ENCODE measurements at regions not wholly inside any gene's neighbourhood (a gene's known extent, or its start where the extent isn't known, plus 50 kb on each side); places are given as distances from the start of the nearest gene placed in this dataset.

DNA sequence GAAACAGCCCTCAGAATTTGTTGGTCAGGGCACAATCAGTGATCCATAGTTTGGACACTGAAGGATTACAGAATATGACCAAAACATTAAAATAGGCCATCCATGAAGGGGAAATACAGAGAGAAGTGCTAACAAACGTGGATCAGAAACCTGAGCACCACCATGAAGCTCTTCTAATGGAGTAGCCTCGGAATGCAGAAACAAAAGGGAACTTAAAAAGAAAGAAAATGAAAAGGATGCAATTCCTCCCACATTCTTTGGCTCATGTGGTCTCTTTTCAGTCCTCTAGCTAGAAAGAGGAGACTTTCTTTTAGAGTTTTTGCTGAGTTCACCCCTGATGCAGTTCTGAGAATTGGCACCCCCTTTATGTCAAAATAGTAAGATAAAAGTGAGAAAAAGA lies 989.8 kb upstream of the B3GALT2 start:
- DNase-seq: no peak

- no peak for DNase-seq
Measured at GRCh38 chr1:194175251-194175650, 988.8 kb upstream of the B3GALT2 start.

DNA sequence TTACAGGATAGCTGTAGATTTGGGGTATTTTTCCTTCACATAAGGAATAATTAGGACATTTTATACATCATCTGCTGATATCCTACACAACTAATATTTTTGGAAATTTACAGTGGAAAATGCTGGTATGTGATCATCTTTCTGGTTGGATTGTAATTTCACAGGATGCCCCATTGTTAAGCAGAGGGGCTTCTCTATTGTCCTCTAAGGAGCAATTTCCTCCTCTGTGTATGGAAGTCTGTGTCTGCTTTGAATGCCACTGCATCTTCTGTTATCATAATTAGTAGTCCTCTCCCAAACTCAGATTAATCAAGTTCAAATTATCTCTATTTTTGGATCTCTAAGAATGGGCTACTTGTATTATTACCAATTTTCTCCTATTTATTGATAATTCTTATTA lies 988.1 kb upstream of the B3GALT2 start:
- DNase-seq: no peak

- no peak for DNase-seq
Measured at GRCh38 chr1:194171596-194171995, 985.2 kb upstream of the B3GALT2 start.

GRCh38 chr1:194167956-194168640 lies 981.7 kb upstream of the B3GALT2 start:
- no peak for DNase-seq

GRCh38 chr1:194164755-194165154 lies 978.3 kb upstream of the B3GALT2 start:
- DNase-seq: no peak

DNA sequence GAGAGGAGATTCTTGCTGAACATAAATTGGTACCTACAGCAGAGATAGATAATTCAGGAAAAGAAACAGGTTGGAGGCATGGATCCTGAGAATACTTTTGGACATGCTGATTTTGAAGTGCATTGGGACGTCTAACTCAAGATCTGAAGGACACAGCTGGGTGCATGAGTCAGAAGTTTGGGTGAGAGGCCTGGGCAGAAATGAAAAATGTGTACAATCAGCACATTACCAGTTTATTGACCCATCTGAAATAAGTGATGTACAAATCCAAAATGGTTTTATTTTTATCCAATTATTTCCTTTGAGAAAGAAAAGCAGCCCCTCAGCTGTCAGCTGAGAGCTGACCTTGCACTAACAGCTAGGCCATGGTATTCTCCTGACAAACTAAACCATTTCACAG lies 975.2 kb upstream of the B3GALT2 start:
- DNase-seq: no peak

DNA sequence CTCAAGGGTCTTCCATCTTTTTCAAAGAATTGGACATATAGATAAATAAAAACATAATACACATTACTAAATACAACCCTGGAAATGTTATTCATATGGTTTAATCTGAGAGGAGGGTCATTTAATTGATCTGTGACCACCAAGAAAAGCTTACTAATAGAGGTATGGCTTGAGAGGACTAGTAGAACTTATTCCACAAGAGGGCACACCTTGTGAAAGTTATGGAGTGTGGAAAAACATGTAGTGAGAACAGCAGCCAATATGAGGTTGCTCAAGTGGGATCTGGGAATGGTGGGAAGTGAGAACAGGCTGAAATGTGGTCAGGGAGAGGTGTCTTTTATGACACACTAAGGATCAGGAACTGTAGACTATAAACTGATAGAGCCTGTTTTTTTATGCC lies 973.5 kb upstream of the B3GALT2 start:
- DNase-seq: no peak

GRCh38 chr1:194155962-194156361 lies 969.5 kb upstream of the B3GALT2 start:
- no peak for DNase-seq

DNA sequence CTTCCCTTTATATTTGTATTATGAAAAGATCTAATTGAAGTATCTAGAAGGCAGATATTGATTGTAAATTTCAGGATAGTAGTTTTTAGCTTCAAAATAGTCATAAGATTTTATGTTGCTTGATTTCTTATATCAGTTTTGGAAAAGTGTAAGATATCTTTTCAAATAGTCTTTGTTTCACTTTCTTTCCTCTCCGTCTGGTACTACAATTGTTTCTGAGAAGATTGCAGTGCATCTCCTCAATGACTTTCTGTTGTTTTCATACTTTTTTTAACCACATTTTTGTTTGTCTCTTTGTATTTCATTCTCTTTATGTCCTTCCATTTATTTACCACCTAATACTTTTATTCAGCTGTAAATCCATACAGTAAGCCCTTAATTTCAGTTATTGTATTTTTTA lies 964.6 kb upstream of the B3GALT2 start:
- DNase-seq: no peak

DNA sequence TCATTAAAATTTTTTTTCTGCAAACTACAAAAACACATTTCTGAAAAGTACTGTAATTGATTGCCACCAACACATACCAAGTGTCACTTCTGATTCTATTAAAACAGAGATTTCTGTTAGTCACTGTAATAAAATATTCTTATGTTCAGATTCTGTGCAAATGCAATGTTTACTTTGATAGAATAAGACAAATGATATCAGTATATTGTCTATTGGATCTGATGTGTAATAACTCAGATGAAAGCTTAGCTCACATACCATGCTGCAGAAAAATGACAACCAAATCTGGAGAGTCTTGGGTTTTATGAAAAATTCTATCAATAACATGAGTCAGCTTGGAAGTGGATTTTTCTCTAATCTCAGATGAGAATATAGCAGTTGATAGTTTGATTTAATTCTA lies 963.8 kb upstream of the B3GALT2 start:
- no peak for DNase-seq

- no peak for DNase-seq
Measured at GRCh38 chr1:194133152-194133551, 946.7 kb upstream of the B3GALT2 start.

- no peak for DNase-seq
Measured at GRCh38 chr1:194118086-194118485, 931.7 kb upstream of the B3GALT2 start.

- DNase-seq: no peak
Measured at GRCh38 chr1:194117582-194117981, 931.2 kb upstream of the B3GALT2 start.

- no peak for DNase-seq
Measured at GRCh38 chr1:194114288-194114687, 927.9 kb upstream of the B3GALT2 start.

DNA sequence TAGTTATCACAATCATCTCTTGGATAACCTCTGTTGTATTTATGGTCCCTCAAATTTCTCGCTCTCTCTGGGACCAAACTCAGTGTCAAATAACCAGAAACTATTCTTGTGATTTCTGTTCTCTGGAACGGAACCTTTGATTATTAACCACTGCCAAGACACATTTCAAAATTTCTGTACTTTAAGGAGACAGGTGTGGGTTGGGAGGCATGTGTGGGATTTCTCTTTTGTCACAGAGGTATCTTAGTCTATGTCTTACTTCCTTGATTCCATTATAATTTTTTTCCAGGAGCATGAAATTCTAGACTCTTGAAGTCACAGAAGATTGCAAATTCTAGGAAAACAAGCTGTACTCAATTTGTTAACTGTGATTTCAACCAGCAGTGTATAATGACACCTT lies 919.0 kb upstream of the B3GALT2 start:
- DNase-seq: no peak

DNA sequence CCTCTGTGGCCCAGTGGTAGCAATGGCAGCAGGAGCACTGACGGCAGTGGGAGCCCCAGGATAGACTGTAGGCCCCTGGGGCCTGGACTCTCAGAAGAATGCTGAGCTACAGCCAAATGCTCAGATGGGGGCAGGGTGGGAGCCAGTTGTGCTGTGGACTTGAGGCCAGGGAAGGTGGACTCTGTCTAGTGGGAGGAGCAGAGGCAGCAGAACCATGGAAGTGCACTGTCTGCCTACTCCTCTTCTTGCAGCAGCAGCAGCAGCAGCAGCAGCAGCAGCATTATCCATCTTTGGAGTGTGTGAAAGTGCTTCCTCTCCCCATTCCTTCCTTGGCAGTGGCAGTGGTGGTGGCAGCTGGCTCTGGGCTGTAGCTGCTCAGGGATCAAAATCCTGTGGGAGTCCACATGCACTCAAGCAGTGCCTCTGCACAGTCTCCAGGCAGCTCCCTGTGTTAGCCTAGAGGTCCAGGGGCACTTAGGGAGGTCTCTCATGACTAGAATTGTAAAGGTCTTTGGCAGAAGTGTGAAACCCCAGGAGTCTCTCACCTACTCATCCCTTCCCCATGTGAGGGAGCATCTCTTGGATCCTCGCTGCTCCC lies 917.9 kb upstream of the B3GALT2 start:
- DNase-seq: no peak

GRCh38 chr1:194103516-194104246 lies 917.3 kb upstream of the B3GALT2 start:
- DNase-seq: no peak

- no peak for DNase-seq
Measured at GRCh38 chr1:194103101-194103500, 916.7 kb upstream of the B3GALT2 start.

GRCh38 chr1:194102607-194103006 lies 916.2 kb upstream of the B3GALT2 start:
- no peak for DNase-seq

DNA sequence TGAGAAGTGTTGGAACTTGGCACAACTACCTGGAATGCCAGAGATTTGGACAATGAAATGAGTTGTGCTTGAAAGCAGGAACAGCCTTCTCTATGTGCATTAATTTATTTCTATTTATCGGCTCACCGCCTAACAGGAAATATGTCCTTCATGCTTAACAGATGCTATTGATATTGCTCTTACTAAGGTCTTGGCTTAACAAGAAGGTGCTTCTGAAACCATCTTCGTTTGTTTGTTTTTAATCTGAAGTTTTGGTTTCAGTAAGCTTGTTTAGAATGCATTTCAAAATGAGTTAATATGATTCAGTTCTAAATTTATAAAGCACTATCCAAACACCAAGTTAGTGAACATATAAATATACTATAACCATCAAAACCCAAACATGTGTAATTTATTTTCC lies 898.3 kb upstream of the B3GALT2 start:
- DNase-seq: no peak

DNA sequence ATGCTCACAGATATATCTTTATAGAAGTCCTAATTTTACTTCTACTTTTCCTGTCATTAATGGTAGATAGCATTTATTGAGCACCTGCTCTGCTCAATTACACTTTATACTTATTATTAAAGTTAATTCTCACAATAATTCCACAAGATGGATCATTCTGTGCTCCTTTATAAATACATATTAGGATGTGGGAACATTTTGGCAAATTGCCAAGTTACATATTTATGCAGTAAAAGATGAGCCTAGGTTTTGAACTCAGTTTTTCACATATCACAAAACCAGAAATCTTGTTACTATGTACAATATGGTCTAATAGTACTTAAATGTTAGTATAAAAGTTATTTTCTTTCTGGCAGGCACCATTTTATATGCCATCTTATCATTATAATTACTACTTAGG lies 895.0 kb upstream of the B3GALT2 start:
- no peak for DNase-seq

GRCh38 chr1:194080826-194081225 lies 894.4 kb upstream of the B3GALT2 start:
- DNase-seq: no peak

- DNase-seq: no peak
Measured at GRCh38 chr1:194078765-194079164, 892.4 kb upstream of the B3GALT2 start.

All from HCEC 1CT (cell line).